ENCODE measurements at regions not wholly inside any gene's neighbourhood (a gene's known extent, or its start where the extent isn't known, plus 50 kb on each side); places are given as distances from the start of the nearest gene placed in this dataset.

DNA sequence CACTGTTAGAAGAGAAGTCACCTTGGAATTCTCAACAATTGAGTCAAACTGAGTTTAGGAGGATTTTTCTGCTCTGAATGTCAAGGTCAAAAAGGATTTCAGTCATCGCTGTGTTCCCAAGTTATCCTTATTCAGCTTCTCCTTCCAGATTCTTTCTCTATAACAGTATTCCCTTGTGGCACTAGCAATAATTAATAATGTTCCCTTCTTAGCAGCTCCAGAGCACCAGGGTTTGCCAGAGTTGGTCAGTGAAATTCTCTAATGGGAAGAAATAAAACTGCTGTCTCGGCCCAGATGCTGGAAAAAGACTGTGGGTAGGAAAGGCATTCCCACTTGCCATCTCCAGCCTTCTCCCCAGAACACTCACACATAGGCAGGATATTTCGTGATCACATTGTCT, 836.0 kb upstream of the PIK3C3 start:
- TF ChIP-seq, protein P1, sequence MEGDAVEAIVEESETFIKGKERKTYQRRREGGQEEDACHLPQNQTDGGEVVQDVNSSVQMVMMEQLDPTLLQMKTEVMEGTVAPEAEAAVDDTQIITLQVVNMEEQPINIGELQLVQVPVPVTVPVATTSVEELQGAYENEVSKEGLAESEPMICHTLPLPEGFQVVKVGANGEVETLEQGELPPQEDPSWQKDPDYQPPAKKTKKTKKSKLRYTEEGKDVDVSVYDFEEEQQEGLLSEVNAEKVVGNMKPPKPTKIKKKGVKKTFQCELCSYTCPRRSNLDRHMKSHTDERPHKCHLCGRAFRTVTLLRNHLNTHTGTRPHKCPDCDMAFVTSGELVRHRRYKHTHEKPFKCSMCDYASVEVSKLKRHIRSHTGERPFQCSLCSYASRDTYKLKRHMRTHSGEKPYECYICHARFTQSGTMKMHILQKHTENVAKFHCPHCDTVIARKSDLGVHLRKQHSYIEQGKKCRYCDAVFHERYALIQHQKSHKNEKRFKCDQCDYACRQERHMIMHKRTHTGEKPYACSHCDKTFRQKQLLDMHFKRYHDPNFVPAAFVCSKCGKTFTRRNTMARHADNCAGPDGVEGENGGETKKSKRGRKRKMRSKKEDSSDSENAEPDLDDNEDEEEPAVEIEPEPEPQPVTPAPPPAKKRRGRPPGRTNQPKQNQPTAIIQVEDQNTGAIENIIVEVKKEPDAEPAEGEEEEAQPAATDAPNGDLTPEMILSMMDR (IDR thresholded peaks at IDR 0.05; ENCODE audit: extremely low read depth in 1 of 2, insufficient read depth in 1 of 2, low read depth in 1 of 2, low read length in 2 of 2), result no peak
- TF ChIP-seq POLR2A (IDR thresholded peaks at IDR 0.05; ENCODE audit: low read depth, low read length) (no peak), EZH2 (IDR thresholded peaks at IDR 0.05; ENCODE audit: borderline replicate concordance, low read depth, low read length, severe bottlenecking) (no peak), GATA2 (IDR thresholded peaks at IDR 0.05; ENCODE audit: insufficient read depth, insufficient read length, low read depth, low read length) (no peak)

Measured in endothelial cell of umbilical vein (primary cell).